ENCODE measurements at regions not wholly inside any gene's neighbourhood (a gene's known extent, or its start where the extent isn't known, plus 50 kb on each side); places are given as distances from the start of the nearest gene placed in this dataset.

GRCh38 chr9:28332648-28333047 lies 759.4 kb upstream of the C9orf72 start:
- no peak for DNase-seq (ENCODE audit: insufficient read length, low spot score)
- TF ChIP-seq CTCF (IDR thresholded peaks at IDR 0.05; ENCODE audit: insufficient read depth, missing control alignments) = no peak
- no peak for FAIRE-seq

- no peak for DNase-seq (ENCODE audit: insufficient read length, low spot score)
- FAIRE-seq = no peak
- no peak for TF ChIP-seq CTCF (IDR thresholded peaks at IDR 0.05; ENCODE audit: insufficient read depth, missing control alignments)
Measured at GRCh38 chr9:28341913-28342312, 768.6 kb upstream of the C9orf72 start.

- FAIRE-seq (peak; percentile 69), DNase-seq (ENCODE audit: insufficient read length, low spot score) (no peak)
- TF ChIP-seq CTCF (IDR thresholded peaks at IDR 0.05; ENCODE audit: insufficient read depth, missing control alignments) = no peak
Measured at GRCh38 chr9:28342815-28343338, 769.6 kb upstream of the C9orf72 start.

GRCh38 chr9:28363151-28363562 lies 789.9 kb upstream of the C9orf72 start:
- TF ChIP-seq CTCF (IDR thresholded peaks at IDR 0.05; ENCODE audit: insufficient read depth, missing control alignments) = no peak
- no peak for FAIRE-seq
- DNase-seq (ENCODE audit: insufficient read length, low spot score) = no peak

- no peak for TF ChIP-seq CTCF (IDR thresholded peaks at IDR 0.05; ENCODE audit: insufficient read depth, missing control alignments)
- no peak for DNase-seq (ENCODE audit: insufficient read length, low spot score)
- FAIRE-seq = no peak
Measured at GRCh38 chr9:28365020-28365640, 791.8 kb upstream of the C9orf72 start.

GRCh38 chr9:28365728-28366127 lies 792.4 kb upstream of the C9orf72 start:
- TF ChIP-seq CTCF (IDR thresholded peaks at IDR 0.05; ENCODE audit: insufficient read depth, missing control alignments) = no peak
- no peak for FAIRE-seq
- DNase-seq (ENCODE audit: insufficient read length, low spot score) = no peak

GRCh38 chr9:28378231-28378630 lies 805.0 kb upstream of the C9orf72 start:
- DNase-seq (ENCODE audit: insufficient read length, low spot score) (no peak), FAIRE-seq (no peak)
- TF ChIP-seq CTCF (IDR thresholded peaks at IDR 0.05; ENCODE audit: insufficient read depth, missing control alignments) = no peak

Data from D721Med (cell line).